A549 (cell line): ENCODE measurements at regions not wholly inside any gene's neighbourhood (a gene's known extent, or its start where the extent isn't known, plus 50 kb on each side); places are given as distances from the start of the nearest gene placed in this dataset.

ENCODE experiments used
- ATAC-seq, 2 experiments: fragments of 200-7000 bp in 1 of 2; fragments of >200 bp in 1 of 2; cut with Nextera tagmentation in 1 of 2; cut with Tn5 transposase in 1 of 2; 3 replicates each; pipeline versions ENCODE4 v1.8.0 to v1.9.1; 2018 to 2020; ENCODE audit warnings: mild to moderate bottlenecking in 1 of 2, moderate library complexity in 1 of 2
- CTCF ChIA-PET: fragments of 300-600 bp; sonication (Branson Sonifier 250); formaldehyde crosslinking; extraction: SDS; loops from one replicate; lab custom pipeline; 2021; ENCODE audit warnings: antibody characterized with exemption, inconsistent platforms; lab: Yijun Ruan, JAX
- POLR2A ChIA-PET: fragments of 350-600 bp; formaldehyde crosslinking; extraction: SDS; loops from one replicate; lab custom pipeline; 2021; ENCODE audit warnings: antibody characterized with exemption, inconsistent platforms; lab: Yijun Ruan, JAX
- DNase-seq, 2 experiments: peaks; one replicate each; pipeline versions ENCODE4 v3.0.0 to v3.0.0-alpha.2; 2011 to 2016; ENCODE audit warnings: low read depth in 1 of 2, low spot score in 1 of 2
- FAIRE-seq: peaks from 2 replicates; lab custom pipeline; 2011; peaks lifted over from hg19 to GRCh38; lab: Jason Lieb, UNC
- H3K27ac ChIP-seq, 2 experiments: fragments of >200 bp; sonication (Bioruptor Twin); formaldehyde crosslinking; 3 replicates each; pipeline ENCODE4 v1.5.1; 2016 to 2017
- H3K4me1 ChIP-seq: fragments of >200 bp; sonication (Bioruptor Twin); formaldehyde crosslinking; 3 replicates; pipeline ENCODE4 v1.6.1; 2016
- H3K4me2 ChIP-seq: fragments of >200 bp; sonication (Bioruptor Twin); formaldehyde crosslinking; 3 replicates; pipeline ENCODE4 v1.6.1; 2016
- H3K4me3 ChIP-seq: fragments of >200 bp; sonication (Bioruptor Twin); formaldehyde crosslinking; 3 replicates; pipeline ENCODE4 v1.5.1; 2016
- H3K9me3 ChIP-seq: fragments of >200 bp; sonication (Bioruptor Twin); formaldehyde crosslinking; 3 replicates; pipeline ENCODE4 v1.6.1; 2016
- CBX2 ChIP-seq: fragments of 200-600 bp; sonication (generic); IDR thresholded peaks from 2 replicates; pipeline ENCODE4 v1.6.1; 2016; ENCODE audit warnings: low read depth, mild to moderate bottlenecking, borderline replicate concordance
- CEBPB ChIP-seq, 2 experiments: fragments of >200 bp in 1 of 2; sonication (Bioruptor Twin) in 1 of 2; formaldehyde crosslinking in 1 of 2; IDR thresholded peaks; 2 replicates each; pipeline ENCODE4 v1.6.1; 2012 to 2016
- CHD2 ChIP-seq: fragments of 150-350 bp; IDR thresholded peaks from 2 replicates; pipeline ENCODE4 v1.6.1; 2014; ENCODE audit warnings: low read length; ENCODE audit not compliant: partially characterized antibody
- FOSB ChIP-seq: fragments of 250-450 bp; sonication (Bioruptor Pico); IDR thresholded peaks from 2 replicates; pipeline ENCODE4 v1.5.0; 2020; ENCODE audit warnings: mild to moderate bottlenecking, moderate library complexity
- FOSL2 ChIP-seq, 2 experiments: fragments of 450-650 bp in 1 of 2; fragments of >200 bp in 1 of 2; sonication (Bioruptor Twin) in 1 of 2; formaldehyde crosslinking; IDR thresholded peaks; 2 replicates each; pipeline versions ENCODE4 v1.5.0 to v1.6.1; 2016 to 2020; ENCODE audit warnings: mild to moderate bottlenecking in 1 of 2, moderate library complexity in 1 of 2
- FOXS1 ChIP-seq: fragments of 250-450 bp; sonication (Bioruptor Pico); IDR thresholded peaks from 2 replicates; pipeline ENCODE4 v1.5.0; 2020; ENCODE audit warnings: mild to moderate bottlenecking, moderate library complexity
- HDAC2 ChIP-seq: fragments of 200-600 bp; sonication (generic); IDR thresholded peaks from 2 replicates; pipeline ENCODE4 v1.6.1; 2016
- HES2 ChIP-seq: fragments of >200 bp; sonication (Bioruptor Twin); formaldehyde crosslinking; IDR thresholded peaks from 2 replicates; pipeline ENCODE4 v1.6.1; 2016
- HOXA7 ChIP-seq: fragments of 250-450 bp; sonication (Bioruptor Pico); IDR thresholded peaks from 2 replicates; pipeline ENCODE4 v1.5.0; 2020; ENCODE audit warnings: mild to moderate bottlenecking, moderate library complexity
- HOXB5 ChIP-seq: fragments of 250-450 bp; sonication (Bioruptor Pico); IDR thresholded peaks from 2 replicates; pipeline ENCODE4 v1.5.0; 2020; ENCODE audit warnings: mild to moderate bottlenecking, moderate library complexity
- JUN ChIP-seq, 2 experiments: fragments of >200 bp; sonication (Bioruptor Twin); formaldehyde crosslinking; IDR thresholded peaks; 2 replicates in 1 of 2; 3 replicates in 1 of 2; pipeline ENCODE4 v1.6.1; 2016 to 2017
- JUNB ChIP-seq: fragments of >200 bp; sonication (Bioruptor Twin); formaldehyde crosslinking; IDR thresholded peaks from 2 replicates; pipeline ENCODE4 v1.6.1; 2016
- KDM1A ChIP-seq: fragments of 200-600 bp; sonication (generic); IDR thresholded peaks from 2 replicates; pipeline ENCODE4 v1.6.1; 2016; ENCODE audit warnings: low read depth, mild to moderate bottlenecking
- MAX ChIP-seq: IDR thresholded peaks from 2 replicates; pipeline ENCODE4 v1.6.1; 2012
- MAZ ChIP-seq: fragments of 150-350 bp; IDR thresholded peaks from 2 replicates; pipeline ENCODE4 v1.6.1; 2014; ENCODE audit warnings: antibody characterized with exemption, low read depth, low read length, borderline replicate concordance
- MYC ChIP-seq: IDR thresholded peaks from 2 replicates; pipeline ENCODE4 v1.6.1; 2012; ENCODE audit warnings: mild to moderate bottlenecking, inconsistent platforms, low read length, improper control_type of control experiment, borderline replicate concordance
- NPAS2 ChIP-seq: fragments of 250-450 bp; sonication (Bioruptor Pico); IDR thresholded peaks from 2 replicates; pipeline ENCODE4 v1.8.0; 2022; ENCODE audit warnings: mild to moderate bottlenecking, moderate library complexity, borderline replicate concordance
- NR3C1 ChIP-seq: fragments of >200 bp; sonication (Bioruptor Twin); formaldehyde crosslinking; IDR thresholded peaks from 3 replicates; pipeline ENCODE4 v1.6.1; 2017
- RAD21 ChIP-seq, 2 experiments: fragments of >200 bp in 1 of 2; sonication (Bioruptor Twin) in 1 of 2; formaldehyde crosslinking in 1 of 2; IDR thresholded peaks in 1 of 2; conservative IDR thresholded peaks in 1 of 2; 2 replicates in 1 of 2; 3 replicates in 1 of 2; pipeline ENCODE4 v1.6.1; 2012 to 2018; ENCODE audit warnings: inconsistent platforms in 1 of 2
- RARB ChIP-seq: fragments of 250-450 bp; sonication (Bioruptor Pico); IDR thresholded peaks from 2 replicates; pipeline ENCODE4 v1.8.0; 2021; ENCODE audit warnings: mild to moderate bottlenecking, moderate library complexity
- REST ChIP-seq: fragments of 200-600 bp; sonication (generic); IDR thresholded peaks from 2 replicates; pipeline ENCODE4 v1.6.1; 2016; ENCODE audit warnings: antibody characterized with exemption, mild to moderate bottlenecking, moderate library complexity
- RFX5 ChIP-seq: fragments of 450-650 bp; IDR thresholded peaks from 2 replicates; pipeline ENCODE4 v1.7.1; 2014; ENCODE audit warnings: antibody characterized with exemption, mild to moderate bottlenecking, moderate library complexity
- RNF2 ChIP-seq: fragments of 200-600 bp; sonication (generic); IDR thresholded peaks from 2 replicates; pipeline ENCODE4 v1.6.1; 2016; ENCODE audit warnings: low read depth, mild to moderate bottlenecking, antibody characterized with exemption, moderate library complexity, borderline replicate concordance
- SREBF2 ChIP-seq: fragments of 450-650 bp; IDR thresholded peaks from 2 replicates; pipeline ENCODE4 v1.6.1; 2014; ENCODE audit warnings: mild to moderate bottlenecking, moderate library complexity
- TP53 ChIP-seq: fragments of 250-450 bp; sonication (Bioruptor Pico); IDR thresholded peaks from 2 replicates; pipeline ENCODE4 v1.5.0; 2021; ENCODE audit warnings: mild to moderate bottlenecking, moderate library complexity
- USF2 ChIP-seq: fragments of 450-650 bp; IDR thresholded peaks from 2 replicates; pipeline ENCODE4 v1.6.1; 2014; ENCODE audit warnings: antibody characterized with exemption
- ZFP36 ChIP-seq: fragments of 450-650 bp; IDR thresholded peaks from 2 replicates; pipeline ENCODE4 v1.6.1; 2014; ENCODE audit warnings: borderline replicate concordance; ENCODE audit not compliant: partially characterized antibody
- WGBS: methylation state at CpG from one replicate; pipeline ENCODE4 v1.1.6; 2017; ENCODE audit errors: missing lambda C conversion rate; 5-methylcytosine and 5-hydroxymethylcytosine counted together

GRCh38 chr4:141957416-141957815 is 321.0 kb downstream of the IL15 start:
- no peak for ATAC-seq
- POLR2A ChIA-PET: no interaction called here
- no peak for TF ChIP-seq JUN (IDR thresholded peaks at IDR 0.05)
- no peak for TF ChIP-seq NR3C1
- TF ChIP-seq RAD21 (conservative IDR thresholded peaks at IDR 0.05 in 1 of 2, IDR thresholded peaks at IDR 0.05 in 1 of 2): no peak
- TF ChIP-seq RARB (CRISPR knock-in tag): no peak
- TF ChIP-seq KDM1A: no peak
- TF ChIP-seq, all 56 proteins: peak for 0
- CTCF ChIA-PET: no interaction called here
- Histone ChIP-seq H3K4me3 (no peak overlapping the region), H3K4me1 (no peaks in the 10 kb centered on the region), H3K27ac (no peak overlapping the region), H3K9me3 (no peaks in the 10 kb centered on the region), H3K4me2 (no peak overlapping the region)
- no peak for FAIRE-seq
- 83% methylated on average over 4 of the region's 4 CpGs for WGBS
- DNase-seq: no peak

GRCh38 chr4:141962486-141962885 is 326.1 kb downstream of the IL15 start:
- CTCF ChIA-PET: no interaction called here
- POLR2A ChIA-PET: no interaction called here
- no peak for FAIRE-seq

GRCh38 chr4:141971869-141972268 is 335.5 kb downstream of the IL15 start:
- H3K27ac ChIP-seq: no peak overlapping the region
- POLR2A ChIA-PET: no interaction called here
- FAIRE-seq (no peak), ATAC-seq (no peak), DNase-seq (no peak)
- peaks cover 8% of the 10 kb centered on the region; the same call in 2 of the 3 replicates for H3K9me3 ChIP-seq
- H3K4me2 ChIP-seq: no peak overlapping the region
- no peaks in the 10 kb centered on the region for H3K4me1 ChIP-seq
- WGBS: 65% methylated on average over 3 of the region's 3 CpGs
- TF ChIP-seq HOXB5 (CRISPR knock-in tag) (no peak), SREBF2 (no peak), MYC (no peak), JUNB (no peak), NPAS2 (CRISPR knock-in tag) (no peak), RFX5 (no peak), ZFP36 (no peak), REST (no peak), FOSL2 (IDR thresholded peaks at IDR 0.05) (no peak), FOSL2 (CRISPR knock-in tag; IDR thresholded peaks at IDR 0.05) (no peak), FOSB (CRISPR knock-in tag) (no peak), CBX2 (no peak), CHD2 (no peak), TP53 (CRISPR knock-in tag) (no peak), USF2 (no peak), JUN (IDR thresholded peaks at IDR 0.05) (no peak), HOXA7 (CRISPR knock-in tag) (no peak), NR3C1 (no peak)
- CTCF ChIA-PET: no interaction called here
- H3K4me3 ChIP-seq: no peak overlapping the region

More at GRCh38 chr4:141962486-141962885, 326.1 kb downstream of the IL15 start:
- Histone ChIP-seq H3K4me2 (no peak overlapping the region), H3K4me3 (no peak overlapping the region), H3K27ac (no peak overlapping the region), H3K4me1 (no peaks in the 10 kb centered on the region), H3K9me3 (no peaks in the 10 kb centered on the region; the same call in 1 of the 3 replicates)
- WGBS: 100% methylated on average over 1 of the region's 1 CpG
- TF ChIP-seq NPAS2 (CRISPR knock-in tag): no peak
- no peak for TF ChIP-seq SREBF2
- no peak for TF ChIP-seq RAD21 (conservative IDR thresholded peaks at IDR 0.05 in 1 of 2, IDR thresholded peaks at IDR 0.05 in 1 of 2)
- no peak for TF ChIP-seq RNF2
- no peak for TF ChIP-seq MAZ
- TF ChIP-seq HES2: no peak
- TF ChIP-seq MAX: no peak
- no peak for TF ChIP-seq CEBPB (IDR thresholded peaks at IDR 0.05)
- no peak for TF ChIP-seq HDAC2
- TF ChIP-seq FOXS1 (CRISPR knock-in tag): no peak
- no peak for TF ChIP-seq MYC
- ATAC-seq (no peak), DNase-seq (no peak)
